GM21381 (cell line): ENCODE measurements at regions not wholly inside any gene's neighbourhood (a gene's known extent, or its start where the extent isn't known, plus 50 kb on each side); places are given as distances from the start of the nearest gene placed in this dataset.
"Not testable (repeated sequence)": the region's sequence is repeated elsewhere in the genome, so short reads cannot be mapped to it uniquely, and the experiment has no call there.

Experiments
- ATAC-seq: cut with Tn5 transposase; IDR thresholded peaks from one replicate; pipeline ENCODE4 v1.9.1; 2021; ENCODE audit warnings: mild to moderate bottlenecking, moderate library complexity; ENCODE audit not compliant: unreplicated experiment

GRCh38 chr7:81150951-81151361, 232.1 kb upstream of the SEMA3C start:
- no peak for ATAC-seq

GRCh38 chr7:81143856-81144255, 225.0 kb upstream of the SEMA3C start:
- no peak for ATAC-seq

- ATAC-seq: not testable (repeated sequence)
These were observed 222.7 kb upstream of the SEMA3C start for GRCh38 chr7:81141257-81142205.

- no peak for ATAC-seq
These were observed 221.9 kb upstream of the SEMA3C start for GRCh38 chr7:81140775-81141174.

DNA sequence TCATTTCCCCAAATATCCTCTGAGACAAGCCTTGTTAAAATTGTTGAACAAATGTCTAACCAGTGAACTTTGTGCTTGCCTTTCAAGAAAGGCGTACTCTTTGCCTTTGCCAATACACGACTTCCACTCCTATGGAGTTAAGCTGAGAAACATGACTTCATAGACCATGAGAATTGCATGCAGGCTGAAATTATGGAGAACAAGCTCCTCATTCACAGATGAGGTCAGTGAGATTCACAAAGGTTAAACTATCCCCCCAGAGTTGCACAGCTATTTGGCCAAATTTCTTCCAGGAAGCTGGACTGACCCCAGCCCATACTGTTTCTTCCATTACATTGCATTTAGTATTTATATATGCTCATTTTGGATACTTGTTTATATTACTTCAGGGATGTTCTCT, 221.4 kb upstream of the SEMA3C start:
- no peak for ATAC-seq

- ATAC-seq: no peak
These were observed 220.0 kb upstream of the SEMA3C start for GRCh38 chr7:81138870-81139269.

GRCh38 chr7:81135324-81135723, 216.5 kb upstream of the SEMA3C start:
- no peak for ATAC-seq

- no peak for ATAC-seq
These were observed 209.2 kb upstream of the SEMA3C start for GRCh38 chr7:81128011-81128410.

GRCh38 chr7:81120803-81121202, 202.0 kb upstream of the SEMA3C start:
- no peak for ATAC-seq

DNA sequence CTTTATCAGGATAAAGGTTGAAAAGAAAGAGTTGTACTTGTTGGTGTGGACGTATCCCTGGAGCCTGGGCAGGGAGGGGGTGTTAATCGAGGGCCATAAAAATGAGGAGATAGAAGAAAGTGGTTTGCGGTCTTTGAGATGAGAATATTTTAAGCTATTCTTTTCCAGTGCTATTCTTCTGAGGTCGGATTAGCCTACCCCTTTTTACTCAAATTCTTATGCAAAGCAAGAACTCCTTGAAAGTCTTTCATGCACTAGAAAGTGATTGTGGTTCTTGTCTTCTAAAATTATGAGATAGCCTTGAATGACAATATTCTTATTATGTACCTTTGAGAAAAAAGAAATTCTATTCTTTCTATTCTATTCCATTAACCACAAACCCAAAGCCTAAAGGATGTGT, 201.3 kb upstream of the SEMA3C start:
- no peak for ATAC-seq

GRCh38 chr7:81114633-81115032, 195.8 kb upstream of the SEMA3C start:
- no peak for ATAC-seq

DNA sequence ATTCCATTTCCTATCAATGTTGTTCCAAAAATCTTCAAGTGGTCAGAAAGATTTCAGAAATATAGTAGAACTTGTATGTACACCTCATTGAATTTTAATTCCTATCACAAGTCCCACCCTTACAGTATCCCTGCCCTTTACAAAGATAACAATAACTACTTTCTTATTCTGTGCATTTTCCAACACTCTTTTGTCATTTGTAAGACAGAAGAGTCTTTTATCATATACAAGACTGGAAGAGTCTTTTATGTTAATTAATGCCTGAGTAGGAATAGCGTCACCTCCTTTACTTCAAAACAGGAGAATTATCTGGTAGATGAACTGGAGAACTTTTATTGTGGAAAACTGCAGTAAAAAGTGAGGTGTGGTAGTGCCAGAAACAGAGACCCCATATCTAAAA, 193.9 kb upstream of the SEMA3C start:
- no peak for ATAC-seq

DNA sequence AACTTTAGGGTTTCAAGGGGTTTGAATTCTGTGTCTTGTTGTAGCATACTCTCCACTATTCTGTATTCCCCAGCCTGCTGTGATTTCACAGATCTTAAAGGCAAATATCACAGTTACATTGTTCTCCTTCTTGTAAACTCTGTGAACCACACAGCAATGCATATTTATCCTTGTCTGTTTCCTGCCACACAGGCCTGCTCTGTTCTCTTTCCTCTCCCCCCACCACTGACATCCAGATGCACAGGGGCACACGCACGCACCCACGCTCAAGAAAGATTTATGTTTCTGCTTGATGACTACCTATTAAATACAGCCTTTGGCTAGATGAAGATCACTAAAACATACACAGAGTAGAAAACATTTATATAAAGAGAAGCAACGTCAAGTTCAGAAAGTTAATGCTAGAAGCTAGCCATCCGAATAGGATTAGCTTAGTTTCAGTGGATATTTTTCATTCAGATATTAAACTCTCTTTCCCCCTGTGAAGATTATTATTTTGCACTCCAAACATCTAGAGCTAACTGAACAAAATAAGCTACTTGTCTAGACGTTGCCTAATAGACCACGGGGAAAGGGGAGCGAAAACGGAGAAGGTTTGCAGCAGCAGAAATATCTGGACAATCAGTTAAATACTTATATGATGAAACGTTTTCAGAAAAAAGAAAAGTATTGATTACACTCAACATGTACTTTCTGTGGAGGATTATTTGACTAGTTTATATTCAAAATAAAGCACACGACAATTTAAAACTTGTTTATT, 193.1 kb upstream of the SEMA3C start:
- no peak for ATAC-seq

DNA sequence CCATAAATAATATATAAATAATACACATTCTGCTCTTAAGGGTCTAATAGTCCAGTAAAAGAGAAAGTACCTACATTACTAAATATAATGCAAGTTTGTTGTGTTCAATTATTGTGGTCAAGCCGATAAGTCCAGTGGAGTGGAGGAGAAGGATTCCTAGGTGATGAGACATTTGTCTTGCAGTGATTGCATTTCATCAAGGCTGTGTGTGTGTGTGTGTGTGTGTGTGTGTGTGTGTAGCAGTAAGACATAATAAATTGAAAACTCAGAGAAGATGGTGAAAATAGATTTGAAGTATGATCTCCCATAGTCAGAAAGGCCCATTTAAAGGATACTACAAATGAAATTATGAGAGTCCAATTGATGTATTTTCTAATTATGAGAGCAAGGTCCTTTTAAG, 192.5 kb upstream of the SEMA3C start:
- no peak for ATAC-seq

- ATAC-seq: no peak
These were observed 191.8 kb upstream of the SEMA3C start for GRCh38 chr7:81110673-81111072.

DNA sequence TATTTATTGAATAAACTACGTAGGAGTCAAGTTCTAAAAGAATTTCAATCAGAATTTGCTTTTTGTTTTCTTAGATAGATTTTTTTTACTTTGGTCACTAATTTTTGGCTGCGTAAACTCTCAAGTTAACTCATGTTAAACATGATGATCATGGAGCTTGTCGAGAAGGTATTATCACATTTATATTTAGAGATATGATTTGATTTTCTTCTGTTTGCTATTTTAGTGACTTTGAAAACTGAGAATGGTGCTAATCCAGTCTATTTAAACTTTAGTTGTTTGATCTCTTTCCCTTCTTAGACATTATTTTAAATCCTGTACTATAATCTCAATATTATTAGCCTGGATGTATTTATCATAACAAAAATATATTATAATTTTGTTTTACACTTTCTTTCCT, 179.4 kb upstream of the SEMA3C start:
- no peak for ATAC-seq

- ATAC-seq: no peak
These were observed 176.1 kb upstream of the SEMA3C start for GRCh38 chr7:81094952-81095351.

GRCh38 chr7:81081616-81082015, 162.8 kb upstream of the SEMA3C start:
- no peak for ATAC-seq

GRCh38 chr7:81080553-81080952, 161.7 kb upstream of the SEMA3C start:
- no peak for ATAC-seq

DNA sequence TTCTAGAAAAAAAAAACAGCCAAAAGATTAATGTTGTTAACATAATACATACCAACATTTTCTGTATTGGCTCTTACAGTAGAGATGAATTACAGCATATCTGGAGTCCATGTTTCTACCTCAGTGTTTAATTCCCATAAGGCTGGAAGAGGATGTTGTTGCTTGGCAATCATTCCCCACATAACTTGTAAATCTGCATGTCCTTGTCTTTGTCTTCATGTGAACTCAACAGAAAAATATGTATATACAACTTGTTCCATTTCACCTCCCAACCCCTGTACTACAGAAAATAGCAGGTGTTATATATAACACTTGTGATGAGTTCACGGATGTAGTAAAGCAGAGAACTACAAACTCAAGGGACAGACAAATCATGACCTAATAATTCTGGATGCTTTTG, 160.9 kb upstream of the SEMA3C start:
- ATAC-seq: no peak

DNA sequence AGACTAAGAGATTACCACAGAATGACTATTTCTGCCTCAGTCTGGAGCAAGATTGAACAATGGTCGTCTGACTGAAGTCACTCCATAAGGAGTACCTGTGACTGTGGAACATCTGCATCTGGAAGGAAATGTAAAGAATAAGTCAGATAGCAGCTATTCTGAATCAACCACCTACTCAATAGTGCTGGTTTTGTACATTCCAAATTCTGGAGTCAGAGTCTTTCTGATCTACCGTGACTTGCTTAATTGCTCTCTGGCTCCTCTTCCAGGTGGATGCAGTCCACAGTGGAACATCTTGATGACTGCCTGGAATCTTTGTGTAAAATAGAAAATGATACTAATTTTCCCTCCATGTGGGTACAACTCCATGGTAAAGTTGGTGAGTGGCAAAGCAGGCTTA, 156.3 kb upstream of the SEMA3C start:
- ATAC-seq: no peak

DNA sequence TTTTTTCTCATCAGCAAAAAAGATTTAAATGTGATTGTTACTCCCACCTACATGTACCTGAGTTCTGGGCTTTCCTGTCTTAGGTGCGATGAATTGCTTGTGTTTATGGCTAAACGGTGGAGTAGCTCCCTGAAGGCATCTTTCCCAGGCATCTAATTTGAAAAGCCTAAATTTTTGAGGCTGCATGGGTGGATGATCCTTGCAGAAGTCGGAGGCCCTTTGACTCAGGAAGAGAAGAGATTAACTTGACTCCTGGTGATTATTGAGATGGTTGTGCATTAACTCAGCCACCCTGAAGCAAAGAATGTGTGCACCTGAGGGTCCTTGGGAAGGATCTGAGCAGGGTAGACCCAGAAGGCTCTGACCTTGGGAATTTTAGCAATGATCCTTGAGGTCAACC, 155.6 kb upstream of the SEMA3C start:
- ATAC-seq: no peak
